Stimulated activated CD8-positive, alpha-beta memory T cell treated with anti-CD3 and anti-CD28 coated beads, Interleukin-12 subunit alpha, Interleukin-12 subunit beta, amount 100 ng/mL, for 24 hours (primary cell): ENCODE measurements at regions not wholly inside any gene's neighbourhood (a gene's known extent, or its start where the extent isn't known, plus 50 kb on each side); places are given as distances from the start of the nearest gene placed in this dataset.
"Not testable (repeated sequence)": the region's sequence is repeated elsewhere in the genome, so short reads cannot be mapped to it uniquely, and the experiment has no call there.

ENCODE experiments used
- DNase-seq: peaks from one replicate; pipeline ENCODE4 v3.0.0-alpha.2; 2020; ENCODE audit errors: extremely low read depth

- DNase-seq: no peak
These were observed 136.3 kb upstream of the ESR1 start for GRCh38 chr6:151671195-151671594.

GRCh38 chr6:151674578-151674977 is 132.9 kb upstream of the ESR1 start:
- DNase-seq: no peak

DNA sequence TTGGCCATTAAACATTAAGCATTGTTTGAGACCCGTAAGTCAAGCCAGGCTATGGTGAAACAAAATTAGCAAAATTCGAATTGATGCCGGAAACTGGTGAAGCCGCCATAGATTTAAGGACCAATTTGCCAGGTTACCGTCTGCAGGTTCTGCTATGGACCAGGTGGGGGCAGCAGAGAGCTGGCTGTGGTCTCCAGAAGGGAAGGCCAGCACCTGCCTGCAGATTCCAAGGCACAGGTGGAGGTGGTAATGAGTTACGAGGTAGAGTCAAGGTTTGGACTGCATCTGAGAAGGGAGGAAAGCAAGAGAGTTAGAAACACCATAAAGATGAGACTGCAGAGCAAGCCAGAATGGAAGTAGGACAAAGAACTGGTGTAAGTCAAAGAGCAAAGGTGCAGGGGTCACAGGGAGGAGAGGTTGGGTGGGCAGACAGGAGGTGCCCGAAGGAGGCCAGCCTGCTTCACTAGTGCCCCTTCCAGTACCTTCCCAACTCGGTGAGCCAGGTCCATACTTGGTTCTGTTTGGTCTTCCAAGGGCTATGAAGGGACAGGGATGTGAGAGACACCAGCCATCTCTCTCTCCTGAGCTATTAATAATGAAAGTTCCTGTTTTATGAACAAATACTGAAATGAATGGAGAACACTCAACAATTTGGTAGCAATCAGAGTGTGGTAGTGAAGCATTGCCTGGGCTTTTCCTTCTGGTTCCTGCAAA is 131.6 kb upstream of the ESR1 start:
- DNase-seq: peak; percentile 8

GRCh38 chr6:151676460-151676945 is 131.0 kb upstream of the ESR1 start:
- no peak for DNase-seq

- DNase-seq: no peak
These were observed 130.1 kb upstream of the ESR1 start for GRCh38 chr6:151677404-151677803.

- no peak for DNase-seq
These were observed 128.4 kb upstream of the ESR1 start for GRCh38 chr6:151679081-151679480.

- no peak for DNase-seq
These were observed 127.5 kb upstream of the ESR1 start for GRCh38 chr6:151679941-151680340.

- no peak for DNase-seq
These were observed 126.5 kb upstream of the ESR1 start for GRCh38 chr6:151680846-151681432.

GRCh38 chr6:151681433-151682059 is 125.9 kb upstream of the ESR1 start:
- DNase-seq: no peak

DNA sequence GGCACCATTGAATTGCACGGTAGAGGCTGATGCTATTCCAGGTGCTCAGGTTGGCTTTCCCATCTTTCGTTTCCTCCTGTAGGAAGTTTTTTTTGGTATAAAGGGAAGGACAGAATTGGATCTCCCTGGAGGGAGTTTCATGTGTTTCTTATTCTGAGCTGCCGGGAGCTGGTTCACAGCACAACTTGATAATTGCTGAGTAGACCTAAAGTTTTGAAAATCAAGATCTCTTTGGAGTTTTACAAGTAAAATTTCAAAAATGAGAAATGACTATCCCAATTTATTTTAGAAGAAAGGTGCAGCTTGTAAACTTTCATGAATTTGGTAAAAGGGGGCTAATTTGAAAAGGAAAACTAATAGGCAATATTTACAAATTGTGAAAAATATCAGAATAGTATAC is 125.2 kb upstream of the ESR1 start:
- no peak for DNase-seq

DNA sequence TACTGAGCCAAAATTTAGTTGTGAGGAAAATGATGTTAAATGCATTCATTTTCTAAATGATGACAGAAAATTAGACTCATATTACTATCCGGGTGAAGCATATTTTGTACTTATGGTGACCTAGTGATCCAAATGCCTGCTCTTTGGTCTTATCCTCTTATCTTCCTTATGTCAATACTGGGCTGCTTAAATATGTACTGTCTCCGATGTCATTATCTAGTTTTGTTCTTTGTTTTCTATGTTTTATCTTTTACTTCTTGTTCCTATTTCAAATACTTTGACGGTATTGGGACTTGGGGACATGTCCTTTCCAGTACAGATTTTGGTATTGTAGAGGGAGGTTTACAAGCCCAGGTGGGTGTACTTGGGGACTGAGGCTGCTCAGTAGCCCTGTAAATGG is 124.6 kb upstream of the ESR1 start:
- DNase-seq: no peak

DNA sequence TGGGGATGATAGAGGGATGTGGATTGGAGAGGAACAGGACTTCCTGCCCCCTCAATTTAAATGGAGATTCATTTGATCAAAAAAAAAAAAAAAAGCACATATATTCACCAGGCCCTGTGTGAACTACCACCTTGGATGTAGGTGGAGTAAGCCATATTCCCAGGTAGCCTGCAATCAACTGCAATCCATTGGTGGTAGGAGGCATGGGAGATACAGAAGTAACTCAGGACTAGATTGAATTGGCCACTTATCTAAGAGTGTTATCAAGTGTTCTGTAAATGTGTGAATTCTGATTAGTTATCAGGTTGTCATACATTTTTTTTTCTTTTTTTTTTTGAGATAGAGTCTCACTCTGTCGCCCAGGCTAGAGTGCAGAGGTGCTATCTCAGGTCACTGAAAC is 124.1 kb upstream of the ESR1 start:
- DNase-seq: no peak

GRCh38 chr6:151689499-151690201 is 117.8 kb upstream of the ESR1 start:
- DNase-seq: no peak

- no peak for DNase-seq
These were observed 117.2 kb upstream of the ESR1 start for GRCh38 chr6:151690303-151690702.

DNA sequence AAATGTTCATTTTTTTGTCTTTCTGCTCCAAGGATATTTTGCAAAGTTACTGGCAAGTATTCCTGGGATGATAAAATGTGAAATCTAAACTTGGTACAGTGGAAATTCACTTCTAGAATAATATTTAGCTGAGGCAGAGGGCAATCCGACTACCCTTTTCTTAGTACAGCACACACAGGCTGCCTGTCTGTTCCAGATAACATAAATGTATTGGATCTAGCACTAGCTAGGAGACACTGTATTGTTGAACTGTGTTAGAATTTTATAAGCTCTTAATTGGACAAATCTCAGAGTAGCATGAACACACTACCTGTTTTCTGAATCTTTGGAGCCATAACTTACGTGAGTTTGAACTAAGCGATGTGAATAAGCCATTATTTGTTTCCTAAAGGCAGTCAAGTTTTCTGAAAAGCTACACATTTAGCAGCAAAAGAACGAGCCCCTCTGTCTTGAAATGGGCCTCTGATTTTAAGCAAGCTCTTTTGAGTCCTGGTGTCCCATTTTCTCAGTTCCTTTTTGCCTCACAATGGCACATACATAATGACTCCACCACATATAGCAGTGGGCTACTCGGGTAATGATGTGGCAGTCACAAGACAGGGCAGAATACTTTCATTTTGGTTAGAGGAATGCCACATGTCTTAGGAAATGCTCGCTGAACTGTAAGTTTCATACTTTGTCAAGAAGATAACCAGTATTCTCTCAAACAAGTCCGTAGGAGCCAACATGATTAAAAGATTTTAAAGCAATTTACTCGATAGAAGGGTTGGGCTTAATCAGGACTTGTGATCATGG is 116.5 kb upstream of the ESR1 start:
- no peak for DNase-seq

DNA sequence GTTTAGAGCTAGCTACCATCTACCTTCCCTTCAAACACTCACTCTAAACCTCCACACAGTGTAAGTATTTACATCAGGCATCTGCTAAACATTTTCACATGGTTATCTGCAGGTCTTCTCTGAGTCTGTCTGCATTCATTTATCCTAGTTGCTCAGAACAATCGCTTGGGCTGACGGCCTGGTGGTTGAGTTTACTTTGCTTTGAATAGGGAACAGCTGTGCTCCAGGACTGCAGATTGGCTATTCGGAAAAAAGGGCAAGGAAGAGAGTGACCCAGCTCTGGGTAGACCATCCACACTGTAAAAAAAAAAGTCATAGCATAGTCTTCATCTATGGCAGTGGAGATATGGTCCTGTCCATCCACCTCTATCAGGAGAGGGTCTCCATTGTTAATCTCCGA is 115.3 kb upstream of the ESR1 start:
- no peak for DNase-seq

DNA sequence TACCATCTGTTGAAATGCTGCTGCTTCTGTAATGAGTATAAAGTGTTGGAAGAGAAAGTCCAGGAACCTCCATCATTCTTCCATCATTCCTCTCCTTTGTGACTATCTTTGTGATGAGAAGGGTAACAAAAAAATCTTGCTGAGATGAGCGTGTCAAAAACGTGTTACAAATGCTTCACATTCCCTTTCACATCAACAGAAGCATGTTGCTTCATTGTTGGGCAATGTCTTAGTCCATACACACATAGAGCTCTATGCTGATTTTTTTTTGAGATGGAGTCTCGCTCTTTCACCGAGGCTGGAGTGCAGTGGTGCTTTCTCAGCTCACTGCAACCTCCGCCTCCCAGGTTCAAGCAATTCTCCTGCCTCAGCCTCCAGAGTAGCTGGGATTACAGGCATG is 114.1 kb upstream of the ESR1 start:
- DNase-seq: no peak

DNA sequence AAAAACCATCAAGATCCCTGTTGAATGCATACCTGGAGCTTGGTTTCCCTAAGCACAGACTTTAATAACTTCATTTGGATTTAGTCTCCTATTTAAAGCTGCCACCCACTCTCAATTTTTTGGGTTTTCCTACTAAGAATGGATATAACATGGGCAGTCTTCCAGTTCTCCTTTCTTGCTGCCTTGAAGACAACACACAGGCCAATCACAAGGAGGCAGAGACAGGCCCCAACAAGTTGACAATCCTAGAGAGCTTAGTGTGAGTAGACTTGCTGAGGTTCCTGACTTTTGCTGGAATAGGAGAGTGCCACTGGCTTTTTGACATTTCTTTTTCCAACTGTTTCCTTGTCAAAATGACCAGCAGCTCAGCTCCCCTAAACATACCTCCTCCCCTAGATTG is 112.3 kb upstream of the ESR1 start:
- DNase-seq: no peak

GRCh38 chr6:151696302-151696701 is 111.2 kb upstream of the ESR1 start:
- DNase-seq: not testable (repeated sequence)

DNA sequence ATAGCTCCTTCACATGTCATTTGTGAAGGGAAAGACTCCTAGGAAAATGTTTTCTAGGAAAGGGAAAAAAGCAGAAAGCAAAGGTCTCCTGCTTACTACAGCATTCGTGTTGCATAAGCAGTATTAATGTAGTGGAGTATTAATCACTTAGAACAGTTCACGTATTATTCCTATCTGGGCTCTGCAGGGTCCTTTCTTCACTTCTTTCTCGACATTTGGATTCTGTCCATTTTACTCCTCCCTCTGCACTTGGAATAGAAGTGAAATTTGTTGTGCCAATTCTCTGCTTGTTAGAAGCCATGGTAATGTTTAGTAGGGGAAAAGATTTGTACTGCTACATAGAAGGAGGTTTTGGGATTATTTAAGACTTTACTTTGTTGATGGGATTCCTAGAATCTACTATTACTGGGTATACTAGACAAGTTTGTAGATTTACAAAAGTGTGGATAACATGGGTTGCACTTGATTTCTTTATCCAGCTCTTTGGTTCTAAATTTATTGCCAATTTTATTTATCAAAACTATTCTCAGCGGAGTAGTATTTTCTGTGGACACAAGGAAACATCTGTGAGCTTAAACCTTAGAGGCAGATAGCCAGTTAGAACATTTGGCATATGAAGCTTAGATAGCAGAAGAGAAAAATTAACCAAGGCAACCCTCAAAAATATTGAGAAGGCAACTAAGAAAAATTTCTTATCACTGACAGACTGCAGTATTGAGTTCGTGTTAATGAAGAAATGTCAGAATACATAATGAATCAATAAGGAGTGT is 108.4 kb upstream of the ESR1 start:
- DNase-seq: no peak

GRCh38 chr6:151699719-151700118 is 107.8 kb upstream of the ESR1 start:
- no peak for DNase-seq
